ENCODE measurements at regions not wholly inside any gene's neighbourhood (a gene's known extent, or its start where the extent isn't known, plus 50 kb on each side); places are given as distances from the start of the nearest gene placed in this dataset.

GRCh38 chr3:182078316-182078715 is 366.6 kb downstream of the SOX2 start:
- DNase-seq (ENCODE audit: low spot score), result no peak

GRCh38 chr3:182078929-182079328 is 367.2 kb downstream of the SOX2 start:
- DNase-seq (ENCODE audit: low spot score), result no peak

GRCh38 chr3:182081096-182081495 is 369.4 kb downstream of the SOX2 start:
- no peak for DNase-seq (ENCODE audit: low spot score)

GRCh38 chr3:182083112-182083511 is 371.4 kb downstream of the SOX2 start:
- no peak for DNase-seq (ENCODE audit: low spot score)

- DNase-seq (ENCODE audit: low spot score), result peak; percentile 88
These were observed 381.0 kb downstream of the SOX2 start for GRCh38 chr3:182092662-182093262.

- DNase-seq (ENCODE audit: low spot score), result no peak
These were observed 382.6 kb downstream of the SOX2 start for GRCh38 chr3:182094321-182094720.

- DNase-seq (ENCODE audit: low spot score), result no peak
These were observed 393.2 kb downstream of the SOX2 start for GRCh38 chr3:182104881-182105280.

- no peak for DNase-seq (ENCODE audit: low spot score)
These were observed 394.1 kb downstream of the SOX2 start for GRCh38 chr3:182105875-182106274.

GRCh38 chr3:182108371-182108770 is 396.6 kb downstream of the SOX2 start:
- DNase-seq (ENCODE audit: low spot score), result peak; percentile 58

GRCh38 chr3:182111967-182112366 is 400.2 kb downstream of the SOX2 start:
- no peak for DNase-seq (ENCODE audit: low spot score)

- DNase-seq (ENCODE audit: low spot score), result no peak
These were observed 403.7 kb downstream of the SOX2 start for GRCh38 chr3:182115328-182116015.

DNA sequence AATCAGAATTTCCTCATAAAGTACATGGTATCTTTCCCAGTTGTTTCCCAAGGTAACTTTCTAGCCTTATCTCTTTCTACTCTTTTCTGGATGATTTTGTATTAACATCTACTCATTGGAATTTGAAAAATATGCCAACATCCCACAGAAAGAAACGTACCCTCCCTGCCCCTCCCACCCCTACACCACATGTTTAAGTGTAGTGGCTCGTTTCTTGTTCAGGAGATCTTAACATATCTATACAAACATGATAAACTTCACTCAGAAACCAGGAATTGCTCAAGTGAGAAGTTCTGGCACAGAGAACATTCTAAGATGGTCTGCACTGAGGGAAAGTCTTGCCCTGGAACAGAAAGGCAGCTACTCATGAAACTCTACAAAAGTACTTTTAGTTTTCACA is 404.7 kb downstream of the SOX2 start:
- no peak for DNase-seq (ENCODE audit: low spot score)

- DNase-seq (ENCODE audit: low spot score), result no peak
These were observed 405.4 kb downstream of the SOX2 start for GRCh38 chr3:182117131-182117530.

DNA sequence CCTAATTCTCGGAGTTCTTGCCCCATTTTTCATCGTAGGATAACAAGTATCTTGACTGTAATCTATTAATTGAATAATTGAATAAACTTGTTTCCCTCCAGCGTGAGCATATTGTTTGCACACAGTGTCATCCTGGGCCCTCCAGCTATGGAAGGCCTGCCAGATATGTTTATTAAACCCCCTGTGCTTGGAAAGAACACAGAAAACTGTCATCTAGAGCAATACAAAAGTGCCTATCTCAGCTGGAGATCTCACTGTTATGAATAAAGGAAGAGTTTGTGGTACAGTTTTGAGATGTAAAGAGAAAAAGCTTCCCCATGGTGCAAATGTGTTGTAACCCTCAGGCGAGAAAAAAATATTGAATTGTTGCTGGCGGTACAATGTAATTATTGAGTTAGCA is 405.9 kb downstream of the SOX2 start:
- no peak for DNase-seq (ENCODE audit: low spot score)

DNA sequence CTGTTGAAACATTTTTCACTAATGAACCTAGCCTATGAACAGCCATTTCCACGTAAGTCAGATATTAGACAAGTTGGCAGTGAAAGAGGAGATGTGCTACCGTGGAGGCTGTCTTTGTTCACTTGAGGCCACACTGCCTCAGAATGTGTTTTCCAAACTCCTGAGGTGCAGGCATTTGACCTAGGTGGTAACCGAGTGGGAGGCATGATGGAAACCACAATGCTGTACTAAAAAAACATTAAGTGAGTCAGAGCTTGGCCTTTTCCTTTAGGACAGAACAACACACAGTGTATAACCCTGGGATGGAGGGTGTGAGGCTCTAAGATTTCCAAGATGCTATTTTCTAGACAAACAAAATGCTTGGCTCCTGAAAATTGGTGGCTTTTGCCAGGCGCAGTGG is 406.3 kb downstream of the SOX2 start:
- no peak for DNase-seq (ENCODE audit: low spot score)

DNA sequence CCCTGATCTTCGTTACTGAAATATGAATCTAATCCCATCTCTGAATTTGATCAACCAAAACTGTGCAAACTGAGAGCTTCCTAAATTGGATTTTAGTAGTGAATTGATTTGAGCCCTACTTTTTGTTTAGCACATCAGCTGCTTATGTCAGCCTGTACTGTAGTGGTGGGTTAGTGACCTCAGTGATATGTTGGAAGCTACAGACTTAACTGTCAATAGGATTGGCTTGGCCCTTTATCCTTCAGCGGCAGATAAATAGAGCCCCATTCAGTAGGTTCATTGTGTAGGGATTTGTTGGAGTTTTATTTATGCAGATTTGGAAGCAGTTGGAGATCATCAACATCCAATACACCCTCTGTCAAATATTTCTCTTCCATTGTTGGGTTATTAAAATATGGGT is 409.7 kb downstream of the SOX2 start:
- DNase-seq (ENCODE audit: low spot score), result peak; percentile 43

- DNase-seq (ENCODE audit: low spot score), result no peak
These were observed 411.1 kb downstream of the SOX2 start for GRCh38 chr3:182122779-182123178.

DNA sequence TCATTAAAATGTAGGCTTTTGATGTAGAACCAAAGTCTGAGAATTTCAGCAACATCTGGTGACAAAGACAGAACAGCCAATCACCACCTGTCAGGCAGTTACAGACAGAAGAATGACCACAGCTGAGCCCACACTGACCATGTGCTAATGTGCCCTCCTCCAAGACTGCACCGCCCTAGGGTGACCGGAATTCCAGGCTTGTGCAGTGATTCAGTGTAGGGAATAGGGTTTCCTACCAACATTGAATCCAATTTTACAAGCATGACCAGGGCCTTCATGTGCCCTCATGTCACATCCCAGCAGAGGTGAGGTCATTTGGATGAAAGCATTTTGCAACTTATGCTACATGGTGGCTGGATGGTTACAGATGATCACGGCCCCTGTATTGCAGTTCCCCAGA is 412.5 kb downstream of the SOX2 start:
- no peak for DNase-seq (ENCODE audit: low spot score)

- DNase-seq (ENCODE audit: low spot score), result no peak
These were observed 413.0 kb downstream of the SOX2 start for GRCh38 chr3:182124716-182125115.

- no peak for DNase-seq (ENCODE audit: low spot score)
These were observed 418.0 kb downstream of the SOX2 start for GRCh38 chr3:182129740-182130139.

DNA sequence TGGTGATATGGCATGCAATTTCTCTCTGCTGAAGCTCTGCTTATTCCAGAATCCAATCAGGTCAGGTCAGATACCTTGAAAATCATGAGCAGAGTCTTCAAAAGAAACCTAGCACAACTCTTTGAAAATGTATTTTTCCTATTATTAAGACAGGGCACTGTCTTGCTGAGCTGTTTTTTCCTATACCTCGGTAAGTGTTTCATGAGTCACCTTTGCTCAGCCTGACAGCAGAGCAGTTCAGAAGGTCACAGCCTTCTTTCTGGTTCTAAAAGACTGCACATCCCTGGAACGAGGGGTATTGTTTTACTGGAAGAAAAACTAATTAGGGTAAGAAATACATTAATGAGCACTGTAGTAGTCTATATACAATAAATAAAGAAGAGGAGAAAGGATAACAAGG is 422.0 kb downstream of the SOX2 start:
- DNase-seq (ENCODE audit: low spot score), result no peak

DNA sequence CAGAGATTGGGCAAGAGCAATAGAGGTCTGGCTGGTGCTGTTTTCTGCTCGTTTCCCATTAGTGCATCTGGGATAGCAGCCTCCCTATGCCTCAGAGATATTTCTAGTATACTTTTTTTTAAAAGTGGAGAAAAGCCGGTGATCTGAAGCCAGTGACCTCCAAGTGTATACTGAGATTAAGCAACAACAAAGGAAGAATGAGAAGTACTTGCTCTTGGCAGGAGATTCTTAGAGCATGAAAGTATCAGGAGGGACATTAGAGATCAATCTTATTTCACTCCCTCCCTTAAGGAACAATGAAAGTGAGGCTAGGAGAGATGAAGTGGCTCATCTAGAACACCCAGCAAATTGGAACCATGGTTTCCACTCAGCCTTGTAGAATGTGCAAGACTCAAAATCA is 423.3 kb downstream of the SOX2 start:
- DNase-seq (ENCODE audit: low spot score), result no peak

DNA sequence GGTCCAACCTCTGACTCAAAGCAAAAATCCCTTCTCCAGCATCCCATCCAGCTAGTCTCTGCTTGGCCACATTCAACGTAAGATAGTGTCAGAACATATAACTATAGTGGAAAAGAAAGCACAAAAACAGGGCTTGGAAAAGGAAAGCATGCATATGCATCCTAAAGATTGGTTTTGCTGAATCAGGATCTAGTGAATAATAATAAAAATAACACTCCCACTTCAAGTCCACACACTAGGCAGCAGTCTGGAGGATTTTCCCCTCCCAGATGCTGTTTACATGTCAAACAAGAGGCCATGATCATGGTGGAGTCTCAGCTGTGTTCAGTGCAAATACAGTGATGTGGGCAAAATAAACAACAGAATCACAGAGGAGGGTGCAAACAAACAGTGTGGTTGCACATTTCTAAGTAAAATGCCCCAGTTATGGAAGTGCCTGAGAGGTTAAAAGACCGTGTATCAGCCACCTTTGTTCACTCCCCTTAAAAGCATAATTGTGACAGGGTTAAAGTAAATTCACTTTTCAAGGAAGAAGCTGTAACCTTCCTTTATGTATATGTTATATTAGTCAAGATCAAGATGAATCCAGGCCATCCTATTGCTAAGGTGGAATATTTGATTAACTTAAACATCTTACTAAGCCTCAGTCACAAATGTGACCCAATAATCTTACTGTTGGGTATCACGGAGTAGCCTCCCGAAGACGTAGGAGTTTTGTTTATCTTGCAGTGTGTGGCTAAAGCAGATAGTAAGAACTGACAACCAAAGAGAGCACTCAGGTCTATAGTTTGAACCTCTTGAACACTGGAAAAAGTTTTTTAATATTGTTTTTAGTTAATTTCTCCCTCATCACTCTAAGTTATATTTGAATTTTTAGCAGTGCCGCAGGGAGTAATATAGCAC is 424.5 kb downstream of the SOX2 start:
- DNase-seq (ENCODE audit: low spot score), result no peak

All from globus pallidus (tissue), 1 donor.